BJ (cell line): ENCODE measurements at regions not wholly inside any gene's neighbourhood (a gene's known extent, or its start where the extent isn't known, plus 50 kb on each side); places are given as distances from the start of the nearest gene placed in this dataset.

Experiments
- CTCF ChIA-PET: fragments of 350-600 bp; formaldehyde crosslinking; extraction: SDS; loops from one replicate; lab custom pipeline; 2021; ENCODE audit warnings: antibody characterized with exemption, inconsistent platforms; lab: Yijun Ruan, JAX
- POLR2A ChIA-PET: fragments of 300-600 bp; sonication (Branson Sonifier 250); formaldehyde crosslinking; extraction: SDS; loops from one replicate; lab custom pipeline; 2021; ENCODE audit warnings: antibody characterized with exemption; lab: Charles Lee
- DNase-seq: peaks from one replicate; pipeline ENCODE4 v3.0.0-alpha.2; 2011; ENCODE audit warnings: low read depth
- H3K27me3 ChIP-seq: 2 replicates; pipeline ENCODE4 v1.6.0; 2011; ENCODE audit warnings: low read length; ENCODE audit not compliant: control insufficient read depth, insufficient read depth
- H3K36me3 ChIP-seq: 2 replicates; pipeline ENCODE4 v1.5.1; 2011; ENCODE audit warnings: low read length; ENCODE audit not compliant: control insufficient read depth, insufficient read depth
- H3K4me3 ChIP-seq: 2 replicates; pipeline ENCODE4 v1.5.1; 2011; ENCODE audit warnings: low read depth, mild to moderate bottlenecking, control low read depth, low read length
- CTCF ChIP-seq: IDR thresholded peaks from 2 replicates; pipeline ENCODE4 v1.5.1; 2011; ENCODE audit warnings: low read depth, mild to moderate bottlenecking, control low read depth, inconsistent platforms, low read length, moderate library complexity; ENCODE audit not compliant: insufficient read depth

- Histone ChIP-seq H3K27me3 (no peaks in the 10 kb centered on the region; the same call in 1 of the 2 replicates), H3K36me3 (no peaks in the 10 kb centered on the region), H3K4me3 (no peak overlapping the region)
- ChIA-PET CTCF (no interaction called here), POLR2A (no interaction called here)
- no peak for TF ChIP-seq CTCF
- DNase-seq, result no peak
These were observed 161.3 kb upstream of the FAR2 start for GRCh38 chr12:28987538-28988324.

- CTCF ChIA-PET, result no interaction called here
- Histone ChIP-seq H3K36me3 (no peaks in the 10 kb centered on the region), H3K27me3 (no peaks in the 10 kb centered on the region; the same call in 1 of the 2 replicates), H3K4me3 (no peak overlapping the region)
- DNase-seq, result no peak
- TF ChIP-seq CTCF, result no peak
- POLR2A ChIA-PET, result no interaction called here
These were observed 160.8 kb upstream of the FAR2 start for GRCh38 chr12:28988325-28988704.

- CTCF ChIA-PET, result no interaction called here
- DNase-seq, result no peak
- POLR2A ChIA-PET, result no interaction called here
- no peak overlapping the region for H3K4me3 ChIP-seq
- no peaks in the 10 kb centered on the region; the same call in 1 of the 2 replicates for H3K27me3 ChIP-seq
- no peak for TF ChIP-seq CTCF
- H3K36me3 ChIP-seq, result no peaks in the 10 kb centered on the region
These were observed 157.5 kb upstream of the FAR2 start for GRCh38 chr12:28991626-28992025.

- ChIA-PET CTCF (no interaction called here), POLR2A (no interaction called here)
- no peaks in the 10 kb centered on the region; the same call in 1 of the 2 replicates for H3K27me3 ChIP-seq
- no peak for DNase-seq
- TF ChIP-seq CTCF, result no peak
- no peak overlapping the region for H3K4me3 ChIP-seq
- no peaks in the 10 kb centered on the region for H3K36me3 ChIP-seq
These were observed 155.4 kb upstream of the FAR2 start for GRCh38 chr12:28993720-28994119.

GRCh38 chr12:28994179-28994715 lies 154.8 kb upstream of the FAR2 start:
- Histone ChIP-seq H3K27me3 (no peaks in the 10 kb centered on the region; the same call in 1 of the 2 replicates), H3K36me3 (no peaks in the 10 kb centered on the region), H3K4me3 (no peak overlapping the region)
- DNase-seq, result no peak
- CTCF ChIA-PET, result no interaction called here
- TF ChIP-seq CTCF, result no peak
- POLR2A ChIA-PET, result no interaction called here
